Ammon's horn (tissue), 1 donor: ENCODE measurements at regions not wholly inside any gene's neighbourhood (a gene's known extent, or its start where the extent isn't known, plus 50 kb on each side); places are given as distances from the start of the nearest gene placed in this dataset.

Source experiments
- DNase-seq: peaks from one replicate; pipeline ENCODE4 v3.0.0-alpha.2; 2016; ENCODE audit warnings: low spot score

DNA sequence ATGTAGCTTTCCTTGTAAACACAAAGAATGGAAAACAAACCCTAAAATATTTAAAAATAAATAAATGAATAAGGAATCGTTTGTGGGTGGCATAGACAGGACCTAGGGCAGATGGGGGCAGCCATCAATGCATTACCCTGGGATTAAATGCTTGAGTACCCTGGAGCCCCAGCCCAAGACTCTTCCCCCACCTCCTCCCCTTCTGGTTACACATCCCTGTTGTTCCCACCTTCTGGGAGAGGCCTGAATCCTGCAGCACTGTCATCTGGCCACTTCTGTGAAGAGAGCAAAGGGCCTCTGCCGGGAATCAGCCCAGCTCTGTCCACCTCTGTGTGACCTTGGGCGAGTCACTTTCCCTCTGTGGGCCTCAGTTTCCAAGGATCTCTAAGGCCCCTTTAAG lies 61.6 kb upstream of the COL13A1 start:
- no peak for DNase-seq

DNA sequence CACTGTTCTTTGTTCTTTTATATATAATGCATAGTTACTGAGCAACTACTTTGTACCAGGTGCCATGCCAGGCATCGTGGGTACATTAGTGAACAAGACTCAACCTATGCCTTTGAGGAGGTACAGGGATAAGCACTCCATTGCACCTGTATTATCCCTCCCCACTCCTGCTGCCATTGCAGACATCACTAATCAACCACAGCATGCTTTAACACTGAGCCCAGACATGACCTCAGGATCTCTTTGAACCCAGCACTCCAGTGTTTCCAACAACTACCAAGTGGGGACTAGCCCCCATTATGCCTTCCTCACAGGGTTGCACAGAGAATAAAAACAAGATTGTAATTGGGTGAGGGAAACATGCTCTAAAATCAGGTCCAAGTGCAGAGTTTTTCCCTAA lies 60.5 kb upstream of the COL13A1 start:
- DNase-seq: no peak

DNA sequence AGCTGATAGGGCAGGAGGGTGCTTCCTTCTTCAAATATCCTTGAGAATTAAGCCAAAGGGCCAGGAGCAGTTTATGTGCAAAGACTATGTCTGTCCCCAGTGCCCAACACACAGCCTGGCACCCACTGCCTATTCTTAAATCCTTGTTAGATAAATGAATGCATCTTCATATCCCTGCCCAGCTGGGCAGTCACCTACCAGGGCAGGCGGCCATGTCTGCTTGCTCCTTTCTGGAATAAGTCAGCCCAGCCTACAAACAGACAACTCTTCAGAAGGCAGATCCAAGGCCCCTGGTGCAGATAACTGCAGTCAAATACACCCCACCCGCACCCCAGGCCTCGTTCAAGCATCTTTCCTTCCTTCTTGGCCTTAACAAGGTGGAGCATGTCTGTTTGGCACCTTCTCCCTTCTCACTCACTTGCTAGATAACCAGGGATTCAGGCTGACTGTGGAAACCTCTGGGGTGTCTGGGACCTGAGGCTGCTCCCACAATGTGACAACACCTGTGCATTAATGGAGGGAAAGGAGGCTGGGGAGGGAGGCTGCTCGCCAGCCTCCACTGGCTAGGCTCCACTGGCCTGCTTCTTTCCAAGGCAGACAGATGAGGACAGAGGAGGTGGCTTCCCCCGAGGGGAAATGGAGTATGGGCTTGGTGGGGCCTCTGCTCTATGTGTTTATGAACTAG lies 59.9 kb upstream of the COL13A1 start:
- DNase-seq: no peak

DNA sequence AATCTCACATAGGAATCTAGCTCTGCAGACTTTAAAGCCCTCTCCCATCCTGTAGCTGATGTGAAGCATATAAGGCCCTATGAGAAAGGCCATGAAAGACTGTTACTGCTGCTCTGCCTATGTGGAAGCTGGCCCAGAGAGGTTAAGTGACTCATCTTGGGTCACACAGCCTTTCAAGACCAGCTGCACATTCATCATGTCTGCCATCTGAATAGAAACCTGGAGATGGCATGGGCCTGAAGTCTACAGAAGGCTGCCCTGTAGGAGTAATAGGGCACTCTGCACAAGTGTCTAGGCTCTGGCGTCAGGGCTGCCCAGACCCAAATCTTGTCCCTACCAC lies 59.4 kb upstream of the COL13A1 start:
- DNase-seq: no peak

DNA sequence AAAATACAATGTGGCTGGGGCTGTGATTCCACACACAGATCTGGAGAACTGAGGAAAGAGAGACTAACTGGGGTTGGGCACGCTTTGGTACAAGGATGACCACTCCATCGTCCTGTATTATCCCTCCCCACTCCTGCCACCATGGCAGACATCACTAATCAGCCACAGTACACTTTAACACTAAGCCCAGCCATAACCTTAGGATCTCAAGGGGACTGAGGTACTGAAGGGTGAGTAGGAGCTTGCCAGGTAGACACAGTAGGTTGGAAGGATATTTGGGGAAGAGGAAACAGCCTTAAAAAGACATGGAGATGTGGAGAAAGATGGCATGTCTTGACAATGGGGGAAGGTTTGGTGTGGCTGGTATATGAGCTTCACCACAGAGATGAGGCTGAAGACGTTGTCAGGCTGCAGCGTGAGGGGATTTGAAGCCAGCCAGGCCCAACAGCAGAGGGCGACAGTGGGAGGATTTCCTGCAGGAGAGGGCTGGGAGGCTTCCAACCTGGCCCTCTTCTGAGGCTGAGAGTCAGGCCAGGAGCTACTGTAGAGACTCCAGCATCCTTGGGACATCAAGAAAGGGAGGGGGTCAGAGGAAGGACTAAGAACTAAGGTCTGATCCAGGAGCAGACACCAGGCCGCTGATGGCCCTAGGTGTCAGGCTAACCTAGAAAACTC lies 58.6 kb upstream of the COL13A1 start:
- no peak for DNase-seq

DNA sequence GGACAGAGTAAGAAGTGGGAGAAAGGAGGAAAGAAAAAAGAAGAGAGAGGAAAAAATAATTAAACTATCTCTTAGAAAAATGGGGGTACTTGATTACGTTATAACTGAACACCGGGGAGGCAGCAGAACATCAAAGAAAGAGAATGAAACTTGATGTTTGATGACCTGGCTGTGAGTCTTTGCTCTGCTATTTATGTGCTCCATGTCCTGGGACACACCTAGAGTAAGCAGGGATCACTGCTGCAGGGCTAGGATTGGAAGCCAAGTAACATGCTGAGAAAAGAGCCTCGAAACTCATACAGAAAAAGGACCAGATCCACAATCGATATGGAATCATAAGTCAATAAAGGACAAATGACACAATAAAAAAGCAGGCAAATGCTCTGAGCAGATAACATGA lies 56.7 kb upstream of the COL13A1 start:
- no peak for DNase-seq

DNA sequence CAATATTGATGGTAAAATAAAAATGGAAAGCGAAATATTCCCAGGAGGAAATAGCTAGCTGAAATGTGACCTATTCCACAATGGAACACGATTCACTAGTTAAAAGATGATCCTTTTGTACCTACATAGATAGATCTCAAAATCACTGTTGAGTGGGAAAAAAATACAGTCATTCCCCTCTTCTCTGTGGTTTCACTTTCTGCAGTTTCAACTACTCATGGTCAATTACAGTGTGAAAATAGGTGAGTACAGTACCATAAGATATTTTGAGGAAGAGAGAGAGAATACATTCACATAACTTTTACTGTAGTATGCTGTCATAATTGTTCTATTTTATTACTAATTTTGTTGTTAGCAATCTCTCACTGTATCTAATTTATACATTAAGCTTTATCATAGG lies 56.0 kb upstream of the COL13A1 start:
- no peak for DNase-seq

DNA sequence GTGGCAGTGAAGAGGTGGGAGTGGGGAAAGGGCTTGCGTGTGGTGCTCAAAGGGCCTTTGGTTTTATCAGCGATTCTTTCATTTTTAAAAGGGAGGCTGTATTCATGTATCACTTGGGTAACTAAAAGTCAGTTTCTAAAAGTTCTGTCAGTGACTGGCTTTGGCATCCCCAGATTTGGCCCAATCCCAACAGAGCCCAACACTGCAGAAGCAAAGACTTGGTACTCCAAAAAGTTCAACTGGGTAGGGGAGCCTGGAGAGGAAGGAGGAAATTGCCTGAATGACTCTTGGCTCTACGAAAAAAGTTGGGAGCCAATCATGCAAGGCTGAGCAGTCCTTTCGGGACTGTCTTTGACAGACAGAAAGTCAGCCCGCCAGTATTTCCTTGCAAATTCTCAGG lies 54.5 kb upstream of the COL13A1 start:
- DNase-seq: no peak

DNA sequence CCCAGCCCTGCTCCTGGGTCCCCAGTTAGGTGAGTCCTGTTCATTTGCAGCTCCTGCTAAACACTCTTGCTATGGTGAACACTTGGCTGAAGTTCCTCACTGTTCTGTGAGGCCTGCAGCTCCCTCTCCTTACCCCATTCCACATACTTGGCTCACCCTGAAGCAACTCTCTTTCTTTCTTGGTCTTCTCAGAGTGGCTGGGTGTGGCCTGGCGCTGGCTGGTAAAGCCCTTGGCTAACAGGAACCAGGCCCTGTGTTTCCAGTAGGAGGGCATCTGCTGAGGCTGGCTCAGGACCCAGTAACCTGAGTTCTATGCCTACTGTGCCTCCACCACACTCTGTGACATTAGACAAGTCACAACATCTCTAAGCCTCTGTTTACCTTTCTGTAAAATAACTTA lies 53.1 kb upstream of the COL13A1 start:
- DNase-seq: no peak

DNA sequence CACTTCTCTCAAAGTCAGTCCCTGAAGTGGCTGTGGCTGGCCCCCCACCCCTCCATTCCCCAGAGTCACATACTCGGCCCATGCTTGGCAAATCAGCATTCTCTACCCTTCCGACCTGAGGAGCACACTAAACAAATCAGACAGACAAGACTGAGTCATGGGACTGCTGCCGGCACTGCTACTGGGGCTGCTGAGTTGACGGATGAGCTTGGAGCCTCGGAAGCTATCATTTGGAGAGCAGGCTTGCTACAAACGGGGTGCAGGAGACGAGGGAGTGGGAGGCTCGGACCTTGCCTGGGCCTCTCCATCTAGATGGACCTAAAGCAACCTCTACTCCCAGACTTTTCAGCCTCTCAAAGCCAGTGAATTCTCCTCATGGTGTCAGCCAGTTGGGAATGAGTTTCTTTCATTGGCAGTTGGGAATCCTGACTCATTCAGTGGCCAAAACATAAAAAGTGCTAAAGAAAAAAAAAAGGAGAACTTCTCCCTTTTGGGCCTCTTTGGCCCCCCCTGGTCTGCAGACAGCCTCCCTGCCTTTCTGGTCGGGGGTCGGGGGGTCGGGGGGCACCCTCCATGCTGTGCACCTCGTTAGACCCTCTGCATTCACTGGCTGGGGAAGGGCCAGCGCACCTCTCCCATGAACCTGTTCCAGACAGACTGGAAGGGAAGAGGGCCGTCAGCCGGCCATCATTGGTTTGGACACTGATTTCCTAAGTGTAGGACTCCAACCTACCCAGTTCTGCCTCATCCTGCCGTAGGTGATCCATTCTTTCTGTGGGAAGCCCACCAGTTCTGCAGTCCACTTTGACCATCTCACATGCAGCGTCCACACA lies 52.3 kb upstream of the COL13A1 start:
- no peak for DNase-seq

DNA sequence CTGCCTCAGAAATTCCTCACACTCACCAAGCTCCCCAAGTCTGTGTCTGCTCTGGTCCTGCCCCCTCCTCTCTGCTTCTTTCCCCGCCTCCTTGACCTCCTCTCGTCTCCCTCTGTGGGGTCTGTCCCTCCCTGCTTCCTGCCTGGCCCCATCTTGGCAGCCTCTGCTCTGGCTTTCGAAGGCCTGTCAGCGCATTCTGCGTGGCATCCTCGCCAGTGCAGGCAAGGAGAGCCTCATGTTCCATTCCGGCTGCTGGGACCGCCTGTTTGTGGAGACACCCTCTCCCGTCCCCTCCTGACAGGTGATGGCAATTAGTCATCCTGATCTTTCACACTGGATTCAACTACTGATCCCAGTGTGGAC lies 51.7 kb upstream of the COL13A1 start:
- DNase-seq: no peak

DNA sequence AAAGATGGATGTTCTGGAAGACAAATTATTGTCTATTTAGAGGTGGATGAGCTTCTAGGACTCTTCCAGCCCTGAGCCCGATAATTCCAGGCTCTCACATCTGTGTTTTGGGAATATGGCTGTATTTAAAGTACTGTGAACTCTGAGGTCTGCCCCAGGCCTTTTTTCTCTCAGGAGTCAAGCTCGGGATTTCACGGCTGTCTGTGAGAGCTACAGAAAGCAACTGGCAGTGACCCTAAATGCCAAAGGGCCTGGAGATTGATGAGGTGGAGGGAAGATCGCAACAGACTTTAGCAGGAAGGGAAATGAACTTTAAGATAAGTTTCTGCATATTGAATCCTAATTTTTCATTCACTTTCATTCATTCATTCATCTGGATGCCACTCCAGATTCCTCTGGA lies 51.0 kb upstream of the COL13A1 start:
- no peak for DNase-seq

DNA sequence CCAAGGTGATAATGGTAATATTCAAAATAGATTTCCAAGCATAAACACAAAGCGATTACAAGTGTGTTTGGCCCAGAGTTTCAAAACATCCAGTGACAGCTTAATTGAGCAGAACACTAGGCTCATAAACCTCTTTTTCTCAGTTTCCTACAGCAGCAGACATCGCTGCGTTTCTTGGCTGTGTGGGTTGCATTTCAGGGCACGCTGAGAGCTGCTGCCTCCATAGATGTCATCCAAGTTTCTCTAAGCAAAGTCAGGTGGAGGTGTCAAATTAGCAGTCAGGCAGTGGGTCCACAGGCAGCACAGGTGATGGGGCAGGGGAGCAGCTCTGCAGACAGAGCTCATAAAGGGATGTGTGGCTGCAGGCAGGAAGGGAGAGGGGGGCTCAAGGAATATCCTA lies 50.5 kb upstream of the COL13A1 start:
- DNase-seq: no peak
